Astrocyte (in vitro differentiated cells and primary cell): ENCODE measurements at regions not wholly inside any gene's neighbourhood (a gene's known extent, or its start where the extent isn't known, plus 50 kb on each side); places are given as distances from the start of the nearest gene placed in this dataset.

Experiments
- DNase-seq: peaks from one replicate; pipeline ENCODE4 v3.0.0-alpha.2; 2010; ENCODE audit warnings: low read depth
- FAIRE-seq: peaks from 2 replicates; lab custom pipeline; 2011; peaks lifted over from hg19 to GRCh38; lab: Jason Lieb, UNC
- H2AFZ ChIP-seq: 2 replicates; pipeline ENCODE4 v1.6.0; 2012; ENCODE audit warnings: low read depth, low read length, inconsistent platforms
- H3K27ac ChIP-seq: 2 replicates; pipeline ENCODE4 v1.5.1; 2011; ENCODE audit warnings: low read depth, low read length, inconsistent platforms
- H3K27me3 ChIP-seq: 2 replicates; pipeline ENCODE4 v1.6.0; 2011; ENCODE audit warnings: low read length, inconsistent platforms; ENCODE audit not compliant: insufficient read depth
- H3K36me3 ChIP-seq: 2 replicates; pipeline ENCODE4 v1.5.1; 2011; ENCODE audit warnings: low read length, inconsistent platforms; ENCODE audit not compliant: insufficient read depth
- H3K4me1 ChIP-seq: 2 replicates; pipeline ENCODE4 v1.5.1; 2011; ENCODE audit warnings: low read length, inconsistent platforms; ENCODE audit not compliant: insufficient read depth
- H3K4me2 ChIP-seq: 2 replicates; pipeline ENCODE4 v1.6.0; 2012; ENCODE audit warnings: low read length, inconsistent platforms
- H3K4me3 ChIP-seq: 2 replicates; pipeline ENCODE4 v1.5.1; 2011; ENCODE audit warnings: low read depth, mild to moderate bottlenecking, low read length, inconsistent platforms; ENCODE audit not compliant: insufficient read depth
- H3K79me2 ChIP-seq: 2 replicates; pipeline ENCODE4 v1.6.0; 2012; ENCODE audit warnings: mild to moderate bottlenecking, low read length, inconsistent platforms; ENCODE audit not compliant: insufficient read depth
- H3K9ac ChIP-seq: 2 replicates; pipeline ENCODE4 v1.6.0; 2012; ENCODE audit warnings: mild to moderate bottlenecking, low read length, inconsistent platforms
- H3K9me3 ChIP-seq: 2 replicates; pipeline ENCODE4 v1.5.1; 2012; ENCODE audit warnings: low read depth, mild to moderate bottlenecking, low read length, inconsistent platforms; ENCODE audit not compliant: insufficient read depth
- H4K20me1 ChIP-seq: 2 replicates; pipeline ENCODE4 v1.6.0; 2012; ENCODE audit warnings: low read length, inconsistent platforms; ENCODE audit not compliant: insufficient read depth
- H3K27ac Mint-ChIP-seq: one replicate; pipeline ENCODE4 v1.8.0; 2021; ENCODE audit warnings: mild to moderate bottlenecking, mixed read lengths; ENCODE audit not compliant: unreplicated experiment
- H3K27me3 Mint-ChIP-seq: one replicate; pipeline ENCODE4 v1.8.0; 2021; ENCODE audit warnings: low read depth, mixed read lengths; ENCODE audit not compliant: unreplicated experiment
- H3K36me3 Mint-ChIP-seq: one replicate; pipeline ENCODE4 v1.8.0; 2021; ENCODE audit warnings: low read depth, mixed read lengths; ENCODE audit not compliant: unreplicated experiment
- H3K4me1 Mint-ChIP-seq: one replicate; pipeline ENCODE4 v1.8.0; 2021; ENCODE audit warnings: low read depth, mixed read lengths; ENCODE audit not compliant: unreplicated experiment
- H3K4me3 Mint-ChIP-seq: one replicate; pipeline ENCODE4 v1.8.0; 2021; ENCODE audit warnings: mild to moderate bottlenecking, moderate library complexity, mixed read lengths; ENCODE audit not compliant: unreplicated experiment
- H3K9me3 Mint-ChIP-seq: one replicate; pipeline ENCODE4 v1.8.0; 2021; ENCODE audit warnings: mild to moderate bottlenecking, mixed read lengths; ENCODE audit not compliant: unreplicated experiment
- CTCF ChIP-seq: IDR thresholded peaks from 2 replicates; pipeline ENCODE4 v1.5.1; 2011; ENCODE audit warnings: low read depth, mild to moderate bottlenecking, inconsistent platforms, low read length, moderate library complexity; ENCODE audit not compliant: insufficient read depth
- EZH2 ChIP-seq: IDR thresholded peaks from 2 replicates; pipeline ENCODE4 v1.6.1; 2012; ENCODE audit warnings: mild to moderate bottlenecking, low read length, inconsistent platforms; ENCODE audit not compliant: insufficient read depth

GRCh38 chr10:29763396-29763795 is 128.6 kb upstream of the SVIL start:
- no peaks in the 10 kb centered on the region for H4K20me1 ChIP-seq

DNA sequence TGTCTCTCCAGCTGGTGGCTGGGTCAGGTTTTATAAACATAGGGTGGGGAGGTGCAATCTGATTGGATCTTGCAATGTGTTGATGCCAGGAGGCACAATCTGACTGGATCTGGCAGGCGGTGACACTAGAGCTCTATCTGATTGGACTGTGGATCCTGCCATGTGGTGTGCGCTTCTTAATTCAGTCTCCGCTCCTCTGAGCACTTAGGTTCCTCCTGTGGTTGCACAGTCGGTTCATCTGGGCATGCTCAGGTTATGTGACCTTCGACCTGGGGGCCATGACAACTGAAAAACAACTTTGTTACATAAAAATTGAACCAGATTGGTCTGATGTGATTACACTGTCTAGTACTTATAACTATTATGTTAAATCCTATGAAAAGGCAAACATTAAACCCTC is 127.1 kb upstream of the SVIL start:
- Histone ChIP-seq H4K20me1 (no peaks in the 10 kb centered on the region), H3K36me3 (no peaks in the 10 kb centered on the region), H3K4me3 (no peak overlapping the region), H3K4me2 (no peak overlapping the region), H3K9ac (no peak overlapping the region), H2AFZ (no peak overlapping the region), H3K27ac (no peak overlapping the region), H3K9me3 (no peaks in the 10 kb centered on the region), H3K79me2 (no peaks in the 10 kb centered on the region), H3K27me3 (no peaks in the 10 kb centered on the region), H3K4me1 (peaks cover 14% of the 10 kb centered on the region)
- Mint-ChIP-seq H3K36me3 (no peaks in the 10 kb centered on the region), H3K4me1 (peaks cover 10% of the 10 kb centered on the region), H3K27me3 (peaks cover 1% of the 10 kb centered on the region), H3K9me3 (no peaks in the 10 kb centered on the region), H3K27ac (no peak overlapping the region), H3K4me3 (no peak overlapping the region)
- no peak for DNase-seq
- FAIRE-seq, result no peak
- no peak for TF ChIP-seq EZH2

More at GRCh38 chr10:29763396-29763795, 128.6 kb upstream of the SVIL start:
- Histone ChIP-seq H2AFZ (no peak overlapping the region), H3K9ac (no peak overlapping the region), H3K27ac (no peak overlapping the region), H3K79me2 (no peaks in the 10 kb centered on the region), H3K4me3 (no peak overlapping the region), H3K27me3 (no peaks in the 10 kb centered on the region), H3K9me3 (no peaks in the 10 kb centered on the region), H3K4me1 (no peaks in the 10 kb centered on the region), H3K4me2 (no peak overlapping the region), H3K36me3 (no peaks in the 10 kb centered on the region)
- TF ChIP-seq CTCF, result no peak
- TF ChIP-seq EZH2, result no peak
- no peaks in the 10 kb centered on the region for H3K9me3 Mint-ChIP-seq
- no peaks in the 10 kb centered on the region for H3K4me1 Mint-ChIP-seq
- FAIRE-seq (no peak), DNase-seq (no peak)
- H3K27ac Mint-ChIP-seq, result no peak overlapping the region
- H3K27me3 Mint-ChIP-seq, result peaks cover 2% of the 10 kb centered on the region
- H3K36me3 Mint-ChIP-seq, result no peaks in the 10 kb centered on the region
- no peak overlapping the region for H3K4me3 Mint-ChIP-seq

DNA sequence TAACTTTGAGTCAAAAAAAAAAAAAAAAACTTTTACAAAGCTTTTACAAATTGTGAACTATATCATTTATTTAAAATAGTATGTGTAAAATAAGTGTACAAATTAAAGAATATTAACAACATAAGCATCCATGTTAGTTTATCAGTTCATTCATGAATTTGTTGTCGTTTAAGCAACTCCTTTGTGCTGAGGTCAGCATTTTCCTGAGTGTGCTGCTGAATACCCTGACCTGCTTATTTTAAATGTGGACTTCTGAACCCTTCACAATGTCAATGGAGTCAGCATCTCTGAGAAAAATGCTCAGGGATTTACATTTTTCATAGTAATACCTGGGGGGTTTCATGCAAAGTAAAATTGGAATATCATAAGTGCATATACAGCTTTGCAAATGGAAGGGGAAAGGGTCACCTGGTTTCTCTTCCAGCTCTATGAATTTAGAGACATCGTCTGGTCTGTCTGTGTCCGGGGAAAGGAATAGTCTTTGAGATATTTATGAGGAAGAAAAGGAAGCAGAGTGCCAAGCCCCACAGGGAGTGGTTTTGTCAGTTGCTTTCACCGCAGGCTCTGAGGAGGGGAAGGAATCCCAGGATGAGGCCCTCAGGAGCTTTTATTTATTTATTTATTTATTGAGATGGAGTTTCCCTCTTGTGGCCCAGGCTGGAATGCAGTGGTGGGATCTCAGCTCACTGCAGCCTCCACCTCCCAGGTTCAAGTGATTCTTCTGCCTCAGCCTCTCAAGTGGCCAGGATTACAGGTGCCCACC is 125.5 kb upstream of the SVIL start:
- no peak overlapping the region for H3K4me3 ChIP-seq
- H3K27ac Mint-ChIP-seq, result no peak overlapping the region
- no peak overlapping the region for H3K4me3 Mint-ChIP-seq
- H3K4me1 Mint-ChIP-seq, result peaks cover 10% of the 10 kb centered on the region
- DNase-seq (no peak), FAIRE-seq (no peak)
- TF ChIP-seq EZH2, result no peak
- TF ChIP-seq CTCF, result no peak
- no peak overlapping the region for H3K27ac ChIP-seq
- H3K9ac ChIP-seq, result no peak overlapping the region
- H4K20me1 ChIP-seq, result no peaks in the 10 kb centered on the region
- no peaks in the 10 kb centered on the region for H3K9me3 Mint-ChIP-seq
- H2AFZ ChIP-seq, result no peak overlapping the region
- H3K27me3 Mint-ChIP-seq, result no peaks in the 10 kb centered on the region
- no peaks in the 10 kb centered on the region for H3K36me3 Mint-ChIP-seq
- no peaks in the 10 kb centered on the region for H3K79me2 ChIP-seq
- H3K9me3 ChIP-seq, result no peaks in the 10 kb centered on the region
- no peaks in the 10 kb centered on the region for H3K36me3 ChIP-seq
- no peaks in the 10 kb centered on the region for H3K27me3 ChIP-seq
- H3K4me1 ChIP-seq, result peaks cover 14% of the 10 kb centered on the region
- no peak overlapping the region for H3K4me2 ChIP-seq
